Mucosa of descending colon (tissue), 3 donors: ENCODE measurements at regions not wholly inside any gene's neighbourhood (a gene's known extent, or its start where the extent isn't known, plus 50 kb on each side); places are given as distances from the start of the nearest gene placed in this dataset.

Experiments used
- ATAC-seq: fragments of 200-7000 bp; cut with Tn5 transposase; one replicate; pipeline ENCODE4 v1.9.1; 2020; ENCODE audit warnings: mild to moderate bottlenecking, moderate library complexity
- DNase-seq, 3 donors: peaks; one replicate each; pipeline ENCODE4 v3.0.0-alpha.2; 2020
- H3K36me3 ChIP-seq: fragments of 200-600 bp; one replicate; pipeline ENCODE4 v1.8.0; 2021; ENCODE audit warnings: low read depth, mild to moderate bottlenecking
- H3K4me1 ChIP-seq: fragments of 200-600 bp; one replicate; pipeline ENCODE4 v1.8.0; 2021; ENCODE audit warnings: low read depth, mild to moderate bottlenecking
- H3K4me3 ChIP-seq: fragments of 200-600 bp; one replicate; pipeline ENCODE4 v1.8.0; 2021; ENCODE audit warnings: mild to moderate bottlenecking
- H3K9me3 ChIP-seq: fragments of 200-600 bp; one replicate; pipeline ENCODE4 v1.8.0; 2021; ENCODE audit warnings: mild to moderate bottlenecking
- intact Hi-C, 2 donors: fragments of 100-400 bp; cut with DNase I in 1 of 2; cut with micrococcal nuclease in 1 of 2; formaldehyde crosslinking; loops; one replicate each; pipeline versions ENCODE4 v1.11.0 to v1.11.1; 2022; cut with DNase I, micrococcal nuclease
- TF ChIP-seq, protein P1 (sequence below): fragments of 200-600 bp; IDR thresholded peaks from one replicate; pipeline ENCODE4 v1.8.0; 2022; ENCODE audit warnings: antibody characterized with exemption, mild to moderate bottlenecking
- donor health status: DM: no; HTN: no; CAD: no; lungs with moderate emphysema.
- donor health status: DM: no; HTN: no; CAD: no.
- donor health status: DM: no; HTN: yes; CAD: no.

DNA sequence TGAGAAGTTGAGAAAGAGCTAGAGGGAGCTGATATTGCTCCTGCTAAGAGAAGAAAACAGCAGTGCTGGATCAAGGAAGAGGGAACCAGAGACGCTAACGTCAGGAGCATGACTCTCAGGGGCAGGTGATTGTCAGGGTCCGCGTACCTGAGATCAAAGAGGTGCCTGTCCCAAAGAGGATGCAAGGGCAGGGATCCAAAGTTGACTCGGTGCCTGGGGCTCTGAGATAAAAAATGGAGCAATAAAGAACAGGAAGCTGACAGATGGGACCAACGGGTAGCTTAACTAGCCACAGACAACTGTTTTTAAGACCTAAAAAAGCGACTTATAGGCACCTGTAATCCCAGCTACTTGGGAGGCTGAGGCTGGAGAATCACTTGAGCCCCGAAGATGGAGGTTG, 517.8 kb downstream of the IRX1 start:
- intact Hi-C loops = no loop called here
- TF ChIP-seq, protein P1, sequence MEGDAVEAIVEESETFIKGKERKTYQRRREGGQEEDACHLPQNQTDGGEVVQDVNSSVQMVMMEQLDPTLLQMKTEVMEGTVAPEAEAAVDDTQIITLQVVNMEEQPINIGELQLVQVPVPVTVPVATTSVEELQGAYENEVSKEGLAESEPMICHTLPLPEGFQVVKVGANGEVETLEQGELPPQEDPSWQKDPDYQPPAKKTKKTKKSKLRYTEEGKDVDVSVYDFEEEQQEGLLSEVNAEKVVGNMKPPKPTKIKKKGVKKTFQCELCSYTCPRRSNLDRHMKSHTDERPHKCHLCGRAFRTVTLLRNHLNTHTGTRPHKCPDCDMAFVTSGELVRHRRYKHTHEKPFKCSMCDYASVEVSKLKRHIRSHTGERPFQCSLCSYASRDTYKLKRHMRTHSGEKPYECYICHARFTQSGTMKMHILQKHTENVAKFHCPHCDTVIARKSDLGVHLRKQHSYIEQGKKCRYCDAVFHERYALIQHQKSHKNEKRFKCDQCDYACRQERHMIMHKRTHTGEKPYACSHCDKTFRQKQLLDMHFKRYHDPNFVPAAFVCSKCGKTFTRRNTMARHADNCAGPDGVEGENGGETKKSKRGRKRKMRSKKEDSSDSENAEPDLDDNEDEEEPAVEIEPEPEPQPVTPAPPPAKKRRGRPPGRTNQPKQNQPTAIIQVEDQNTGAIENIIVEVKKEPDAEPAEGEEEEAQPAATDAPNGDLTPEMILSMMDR = no peak
- ATAC-seq = no peak
- Histone ChIP-seq H3K9me3 (peaks cover 4% of the 10 kb centered on the region), H3K4me1 (no peaks in the 10 kb centered on the region), H3K4me3 (no peak overlapping the region), H3K36me3 (no peaks in the 10 kb centered on the region)
- DNase-seq = no peak

DNA sequence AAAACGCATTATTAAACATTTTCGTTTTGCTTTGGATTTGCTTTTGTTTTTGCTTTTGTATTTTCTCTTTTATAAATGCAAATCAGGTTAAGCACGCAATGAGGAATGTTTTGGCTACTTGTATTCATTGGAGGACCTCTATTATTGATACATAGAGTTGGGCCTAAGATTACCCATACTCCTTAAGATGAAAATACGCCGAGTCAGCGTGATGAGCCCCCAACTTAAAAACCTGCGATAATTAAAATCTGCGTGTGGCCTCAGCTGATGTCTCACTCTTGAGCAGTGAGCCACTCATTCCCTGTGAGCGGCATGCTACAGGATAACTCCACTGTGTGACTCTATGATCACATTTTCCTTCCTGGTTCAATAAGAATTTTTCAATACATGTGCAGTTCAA, 518.3 kb downstream of the IRX1 start:
- Histone ChIP-seq H3K4me3 (no peak overlapping the region), H3K9me3 (peaks cover 4% of the 10 kb centered on the region), H3K36me3 (no peaks in the 10 kb centered on the region), H3K4me1 (no peaks in the 10 kb centered on the region)
- TF ChIP-seq, protein P1 = no peak
- DNase-seq (no peak), ATAC-seq (no peak)
- intact Hi-C loops = no loop called here

DNA sequence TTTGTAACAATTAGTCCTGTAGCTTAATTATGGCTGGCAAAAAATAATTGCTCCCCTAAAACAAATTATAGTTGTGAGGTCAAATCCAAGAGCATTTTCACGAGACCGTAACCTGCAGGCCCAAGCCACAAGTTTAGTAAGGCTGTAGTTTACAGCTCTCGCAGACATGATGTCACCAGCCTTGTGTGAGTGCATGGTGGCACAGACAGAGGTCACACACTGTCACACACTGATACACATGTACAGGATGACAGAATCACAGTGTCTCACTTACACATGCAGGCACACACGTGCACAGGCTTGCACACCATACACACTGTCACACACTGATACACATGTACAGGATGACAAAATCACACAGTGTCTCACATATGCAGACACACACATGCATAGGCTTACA, 518.8 kb downstream of the IRX1 start:
- H3K36me3 ChIP-seq = no peaks in the 10 kb centered on the region
- no peak overlapping the region for H3K4me3 ChIP-seq
- ATAC-seq = no peak
- intact Hi-C loops = no loop called here
- DNase-seq = no peak
- H3K9me3 ChIP-seq = peaks cover 4% of the 10 kb centered on the region
- no peaks in the 10 kb centered on the region for H3K4me1 ChIP-seq
- TF ChIP-seq, protein P1 = no peak

DNA sequence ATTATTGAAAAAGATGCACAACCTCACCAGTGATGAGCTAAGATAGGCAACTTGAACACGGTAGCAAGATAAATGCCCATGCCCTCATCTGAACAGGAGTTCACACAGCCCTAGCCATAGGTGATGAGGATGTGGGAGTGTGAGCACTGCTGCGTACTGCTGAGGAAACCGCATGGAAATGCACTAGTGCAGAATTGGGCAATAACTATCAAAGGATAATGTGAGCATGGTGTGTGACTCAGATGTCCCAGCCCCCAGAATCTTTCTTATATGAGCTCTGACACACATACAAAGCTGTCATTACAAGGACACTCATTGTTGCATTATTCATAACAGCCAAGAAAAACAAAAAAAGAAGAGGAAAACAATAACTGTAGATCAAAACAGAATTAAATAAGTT, 521.2 kb downstream of the IRX1 start:
- no peak for ATAC-seq
- peaks cover 13% of the 10 kb centered on the region for H3K9me3 ChIP-seq
- H3K4me1 ChIP-seq = no peaks in the 10 kb centered on the region
- H3K4me3 ChIP-seq = no peak overlapping the region
- TF ChIP-seq, protein P1 = no peak
- intact Hi-C loops = no loop called here
- no peaks in the 10 kb centered on the region for H3K36me3 ChIP-seq
- no peak for DNase-seq

DNA sequence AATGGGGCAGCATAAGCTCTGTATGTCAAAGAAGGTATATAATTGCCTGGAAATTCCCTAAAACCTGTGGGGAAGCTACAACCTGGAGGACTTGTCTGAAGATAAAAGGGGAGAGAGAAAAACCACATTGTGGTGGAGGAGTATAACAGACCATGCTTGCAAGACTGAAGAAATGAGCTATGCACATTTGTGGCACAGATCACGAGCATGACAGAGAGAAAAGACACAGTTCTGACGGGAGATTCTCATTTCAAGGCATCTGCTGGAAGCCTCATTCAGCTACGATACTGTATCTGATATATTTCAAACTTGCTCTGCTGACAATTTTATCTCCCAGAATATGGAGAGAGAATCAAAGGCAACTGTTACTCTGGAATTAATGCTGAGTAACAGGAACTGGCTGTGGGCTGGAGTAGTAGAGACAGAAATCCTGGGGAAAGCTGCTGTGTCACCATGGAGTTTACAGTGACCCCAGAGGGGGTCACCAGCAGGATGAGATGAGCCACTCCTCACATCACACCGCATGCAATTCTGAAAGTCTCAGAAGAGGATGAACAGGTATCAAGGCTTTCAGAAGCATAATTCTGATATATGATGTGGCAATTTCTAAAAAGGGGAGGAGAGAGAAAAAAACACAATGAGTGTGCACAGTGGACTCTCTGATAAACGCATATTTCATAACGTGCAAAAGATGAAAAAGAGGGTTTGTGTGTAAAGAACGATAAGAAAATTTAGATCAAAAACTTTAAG, 528.8 kb downstream of the IRX1 start:
- no peak overlapping the region for H3K4me3 ChIP-seq
- intact Hi-C loops = no loop called here
- H3K9me3 ChIP-seq = peaks cover 19% of the 10 kb centered on the region
- TF ChIP-seq, protein P1 = no peak
- ATAC-seq (no peak), DNase-seq (no peak)
- H3K4me1 ChIP-seq = no peaks in the 10 kb centered on the region
- no peaks in the 10 kb centered on the region for H3K36me3 ChIP-seq

DNA sequence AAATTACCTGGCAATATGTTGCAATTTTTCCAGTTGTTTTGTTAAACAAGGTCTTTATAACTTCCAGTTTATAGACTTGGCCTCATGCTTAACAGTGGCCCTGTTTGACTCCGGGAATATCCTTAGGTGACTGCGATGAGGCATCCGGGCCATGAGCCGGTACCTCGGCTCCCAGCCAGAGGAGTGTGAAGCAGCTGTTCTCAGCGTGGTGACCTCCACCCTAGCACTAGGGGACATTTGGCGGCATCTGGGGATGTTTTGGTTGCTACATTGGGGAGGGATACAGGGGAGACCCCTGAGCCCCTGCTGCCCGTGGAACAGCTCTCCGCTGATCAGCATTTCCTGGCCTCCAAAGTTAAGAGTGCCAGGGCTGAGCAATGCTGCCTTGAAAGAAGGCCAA, 533.4 kb downstream of the IRX1 start:
- Histone ChIP-seq H3K4me1 (no peaks in the 10 kb centered on the region), H3K4me3 (no peak overlapping the region), H3K36me3 (no peaks in the 10 kb centered on the region), H3K9me3 (peaks cover 10% of the 10 kb centered on the region)
- intact Hi-C loops = no loop called here
- TF ChIP-seq, protein P1 = no peak
- DNase-seq (no peak), ATAC-seq (no peak)
